Midbrain (tissue), 1 donor: ENCODE measurements at regions not wholly inside any gene's neighbourhood (a gene's known extent, or its start where the extent isn't known, plus 50 kb on each side); places are given as distances from the start of the nearest gene placed in this dataset.
"Not testable (repeated sequence)": the region's sequence is repeated elsewhere in the genome, so short reads cannot be mapped to it uniquely, and the experiment has no call there.

Experiments
- DNase-seq: peaks from one replicate; lab custom pipeline; 2025; lab: John Stamatoyannopoulos, UW

DNA sequence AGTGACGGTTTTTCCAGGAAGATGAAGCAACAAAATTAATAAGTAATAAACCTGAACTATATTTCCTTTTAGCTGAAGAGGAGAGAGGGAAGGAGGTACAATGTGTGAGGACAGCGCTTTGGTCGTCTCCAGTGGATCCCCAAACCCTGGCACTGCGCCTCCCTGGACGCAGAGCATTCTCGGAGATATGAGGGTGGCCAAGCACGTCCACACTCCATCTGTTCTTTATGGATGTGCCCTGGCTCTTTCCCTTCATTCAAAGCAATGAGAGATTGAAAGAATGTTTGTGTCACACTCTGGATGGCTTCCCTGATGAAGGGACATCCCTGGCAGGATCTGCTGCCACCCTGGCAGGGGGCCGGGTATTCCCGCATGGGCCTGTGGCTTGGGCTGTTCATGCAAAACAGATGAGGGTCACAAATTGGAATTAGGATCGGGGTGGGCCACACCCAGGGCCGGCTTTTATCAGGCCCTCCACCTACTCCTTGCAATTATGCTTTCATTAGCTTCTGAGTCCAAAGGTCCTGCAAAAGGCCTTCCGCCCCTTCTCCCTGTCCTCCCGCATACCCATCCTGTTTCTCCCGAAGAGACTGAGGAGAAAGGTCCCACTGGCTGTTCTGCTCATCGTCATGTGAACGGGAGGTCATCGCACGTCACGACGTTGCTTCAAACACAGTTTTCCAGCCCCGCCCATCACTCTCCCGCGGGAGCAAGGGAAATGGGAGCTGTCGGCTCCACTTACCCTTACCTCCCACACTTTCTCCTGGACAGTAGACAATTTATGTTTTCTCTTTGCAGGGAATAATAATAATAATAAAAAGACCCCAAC, 286.1 kb upstream of the IRX4 start:
- DNase-seq, result no peak

DNA sequence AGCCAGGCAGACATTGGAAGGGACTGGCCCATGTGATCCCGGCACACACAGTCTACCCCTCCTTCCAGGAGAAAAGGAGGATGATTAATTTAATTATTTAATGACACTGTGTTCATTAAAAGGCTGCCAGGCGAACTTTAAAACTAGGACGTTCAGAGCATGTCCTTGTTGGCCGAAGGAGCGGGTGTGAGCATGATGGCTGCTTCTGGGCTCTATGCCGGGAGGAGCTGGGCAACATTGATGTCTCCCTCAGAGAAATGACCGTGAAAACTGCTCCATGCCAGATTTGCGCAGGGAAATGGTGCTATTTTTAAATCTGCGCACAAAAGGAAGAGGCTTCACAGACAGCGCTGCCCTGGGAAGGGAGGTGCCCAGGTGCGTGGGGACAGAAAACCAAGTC, 284.9 kb upstream of the IRX4 start:
- no peak for DNase-seq

DNA sequence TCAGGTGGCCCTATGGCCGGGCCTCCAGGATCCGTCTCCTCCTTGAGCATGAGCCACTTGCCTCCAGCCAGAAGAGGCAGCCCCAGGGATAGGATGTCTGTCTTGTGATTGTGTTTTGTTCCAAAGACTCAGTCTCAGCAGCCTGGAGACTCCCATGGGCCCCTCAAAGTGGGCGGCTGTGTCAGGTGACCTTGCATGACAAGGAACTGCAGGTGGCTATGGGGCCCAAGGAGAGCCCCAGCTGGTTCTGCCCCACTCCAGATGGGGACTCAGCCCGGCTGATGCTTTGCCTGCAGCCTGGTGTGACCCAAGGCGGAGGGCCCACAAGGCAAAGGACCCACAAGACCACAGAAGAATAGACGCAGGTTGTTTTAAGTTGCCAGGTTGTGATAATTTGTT, 284.3 kb upstream of the IRX4 start:
- DNase-seq, result no peak

DNA sequence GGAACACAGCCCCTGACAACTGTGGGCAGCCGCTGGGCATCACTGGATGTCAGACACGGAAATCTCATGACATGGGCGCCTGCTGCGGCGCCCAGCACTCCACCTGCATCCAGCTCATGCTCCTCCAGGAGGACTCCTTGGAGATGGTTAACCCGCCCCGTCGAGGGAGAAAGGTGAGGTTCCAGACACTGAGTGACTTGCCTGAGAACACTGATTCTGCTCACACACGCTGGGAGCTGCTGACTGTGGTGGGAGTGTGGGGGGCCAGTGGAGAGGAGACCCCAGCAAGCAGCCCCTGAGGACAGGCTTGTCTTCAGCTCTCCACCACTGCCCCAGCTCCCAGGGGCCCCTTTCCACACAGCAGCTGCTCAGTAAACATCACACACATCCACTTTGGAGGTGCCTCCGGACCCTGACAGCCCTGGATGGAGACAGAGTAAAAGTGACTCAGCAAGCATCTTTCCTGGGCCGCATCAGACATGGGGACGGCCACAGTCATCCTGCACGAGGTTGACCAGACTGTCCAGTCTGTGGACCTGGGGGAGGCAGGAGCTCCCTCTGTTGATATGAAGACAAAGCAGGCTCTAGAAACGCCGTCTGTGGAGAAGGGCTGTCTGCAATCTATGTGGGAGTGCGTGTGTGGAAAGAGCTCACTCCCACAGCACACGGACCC, 283.7 kb upstream of the IRX4 start:
- DNase-seq, result no peak

DNA sequence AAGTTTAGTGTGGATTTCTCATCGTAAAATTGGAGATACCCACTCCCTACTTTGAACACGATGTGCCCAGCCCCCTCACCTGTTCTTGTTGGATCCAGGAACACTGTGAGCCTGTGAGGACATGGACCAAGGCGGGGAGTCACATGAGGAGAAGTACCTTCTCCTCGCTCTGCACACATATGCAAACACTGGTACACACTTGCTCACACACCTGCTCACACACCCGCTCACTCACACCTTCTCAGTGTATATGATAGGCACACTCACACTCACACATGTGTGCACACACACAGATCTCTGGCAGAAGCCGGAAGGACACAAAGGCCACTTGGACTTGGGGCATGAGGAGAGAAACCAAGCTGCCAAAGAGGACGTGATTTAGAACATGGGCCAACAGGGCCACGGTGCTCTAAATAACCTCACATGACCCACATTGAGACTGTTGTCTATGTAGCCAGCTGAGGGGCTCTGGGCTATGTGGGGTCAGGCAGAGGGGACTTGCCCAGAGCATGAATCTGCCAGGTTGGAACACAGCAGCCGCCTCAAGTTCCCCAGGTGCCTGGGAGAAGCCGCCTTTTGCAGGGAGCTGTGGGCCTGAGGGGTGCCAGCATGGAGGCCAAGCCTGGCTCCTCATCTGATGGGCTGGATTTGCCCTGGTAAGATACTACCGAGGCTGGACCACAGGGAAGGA, 283.0 kb upstream of the IRX4 start:
- no peak for DNase-seq

DNA sequence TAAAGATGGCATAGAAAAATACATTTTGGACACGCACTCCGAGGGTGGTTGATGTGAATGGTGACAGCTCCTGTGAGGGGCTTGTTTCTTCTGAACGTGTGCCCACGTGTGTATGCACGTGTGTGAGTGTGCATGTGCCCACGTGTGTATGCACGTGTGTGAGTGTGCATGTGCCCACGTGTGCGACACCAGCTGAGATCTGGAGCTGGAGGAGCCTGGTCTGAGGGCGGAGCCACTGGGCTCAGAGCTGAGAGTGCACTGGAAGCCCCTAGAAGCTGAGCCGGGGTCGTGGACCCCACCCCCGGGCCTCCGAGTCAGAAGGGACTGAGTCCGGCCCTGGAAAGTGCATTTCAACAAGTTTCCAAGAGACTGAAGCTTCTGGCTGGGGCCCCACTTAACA, 282.5 kb upstream of the IRX4 start:
- DNase-seq, result no peak

DNA sequence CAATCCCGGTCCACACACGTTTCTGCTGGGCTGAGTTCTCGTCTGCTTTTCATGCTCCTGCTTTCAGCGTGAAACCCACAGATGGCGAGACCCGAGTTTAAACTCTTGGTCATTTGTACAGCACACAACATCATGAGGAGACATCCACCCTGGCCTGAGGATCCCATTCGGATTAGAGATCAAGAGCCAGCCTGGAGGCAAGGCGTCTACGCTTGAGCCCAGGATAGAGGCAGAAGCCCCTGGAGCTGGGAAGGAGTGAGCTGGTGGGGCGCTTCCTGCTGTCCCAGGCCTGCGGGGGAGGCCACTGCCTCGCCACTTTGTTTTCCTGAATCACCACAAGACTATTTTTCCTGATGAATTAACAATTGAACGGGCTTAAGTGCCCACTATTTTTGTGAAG, 281.9 kb upstream of the IRX4 start:
- no peak for DNase-seq

DNA sequence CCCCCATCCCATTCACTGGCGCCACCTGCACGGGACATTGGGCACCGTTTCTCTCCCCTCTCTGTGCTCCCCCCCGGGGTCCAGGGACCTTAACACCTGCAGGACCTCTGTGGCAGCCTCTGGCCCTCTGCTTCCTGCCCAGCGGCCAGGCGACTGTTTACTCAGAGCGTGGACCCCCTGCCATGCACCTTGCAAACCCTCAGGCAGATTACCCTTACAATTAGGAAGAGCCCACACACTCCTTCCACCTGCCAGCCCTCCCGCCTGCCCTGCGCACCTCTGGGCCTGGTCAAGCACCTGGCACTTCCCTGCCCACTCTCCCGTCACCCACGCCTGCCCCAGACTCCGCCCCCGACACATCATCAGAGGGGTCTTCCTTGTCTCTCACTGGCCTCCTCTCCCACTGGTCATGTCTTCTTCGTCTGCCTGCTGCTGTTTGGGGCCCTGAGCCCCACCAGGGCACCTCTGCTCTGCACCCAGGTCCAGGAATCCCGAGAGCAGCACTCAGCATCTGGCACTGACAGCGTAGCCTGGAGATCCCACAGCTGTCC, 281.3 kb upstream of the IRX4 start:
- DNase-seq, result no peak

DNA sequence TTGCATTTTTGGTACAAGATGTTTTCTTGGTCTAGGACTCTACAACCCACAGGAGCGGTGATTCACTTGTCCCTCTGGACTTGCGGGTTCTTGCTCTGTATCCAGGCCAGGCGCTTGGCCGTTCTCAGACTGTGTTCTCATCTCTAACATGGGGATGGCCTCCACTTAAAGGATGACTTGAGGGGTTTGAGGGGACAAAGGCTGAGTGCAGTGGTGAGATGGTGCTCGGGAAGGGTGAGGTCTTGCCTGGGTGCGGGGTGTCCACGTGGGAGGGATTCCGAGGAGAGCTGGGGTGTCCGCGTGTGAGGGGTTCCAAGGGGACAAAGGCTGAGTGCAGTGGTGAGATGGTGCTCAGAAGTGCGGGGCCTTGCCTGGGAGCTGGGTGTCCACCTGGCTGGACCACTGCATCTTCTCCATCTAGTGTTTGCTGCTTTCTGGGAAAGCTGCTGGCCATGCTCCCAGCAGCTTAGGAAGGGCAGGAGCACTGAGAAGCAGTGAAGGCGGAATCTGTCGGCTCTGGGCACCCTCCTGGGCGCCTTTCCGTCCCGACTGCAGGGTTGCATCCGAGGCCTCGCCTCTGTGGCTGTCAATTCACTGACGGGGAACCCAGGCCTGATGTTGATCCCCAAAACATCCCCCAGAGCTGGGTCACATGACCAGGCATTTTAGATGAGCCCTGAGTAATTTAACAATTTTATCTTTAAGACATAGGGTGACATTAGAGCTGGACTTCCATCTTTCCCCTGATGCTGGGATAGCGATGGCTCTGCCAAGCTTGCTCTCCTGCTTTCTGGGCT, 280.5 kb upstream of the IRX4 start:
- DNase-seq, result no peak

DNA sequence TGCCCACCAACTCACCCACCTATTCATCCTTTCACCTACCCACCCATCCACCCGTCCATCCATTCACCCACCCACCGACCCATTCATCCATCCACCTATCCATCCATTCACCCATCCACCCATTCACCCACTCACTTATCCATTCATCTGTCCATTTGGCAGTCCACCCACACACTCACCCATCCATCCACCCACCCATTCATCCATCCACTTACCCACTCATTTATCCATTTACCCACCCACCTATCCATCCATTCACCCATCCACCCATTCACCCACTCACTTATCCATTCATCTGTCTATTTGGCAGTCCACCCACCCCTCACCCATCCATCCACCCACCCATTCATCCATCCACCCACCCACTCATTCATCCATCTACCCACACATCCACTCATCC, 278.1 kb upstream of the IRX4 start:
- DNase-seq, result no peak

DNA sequence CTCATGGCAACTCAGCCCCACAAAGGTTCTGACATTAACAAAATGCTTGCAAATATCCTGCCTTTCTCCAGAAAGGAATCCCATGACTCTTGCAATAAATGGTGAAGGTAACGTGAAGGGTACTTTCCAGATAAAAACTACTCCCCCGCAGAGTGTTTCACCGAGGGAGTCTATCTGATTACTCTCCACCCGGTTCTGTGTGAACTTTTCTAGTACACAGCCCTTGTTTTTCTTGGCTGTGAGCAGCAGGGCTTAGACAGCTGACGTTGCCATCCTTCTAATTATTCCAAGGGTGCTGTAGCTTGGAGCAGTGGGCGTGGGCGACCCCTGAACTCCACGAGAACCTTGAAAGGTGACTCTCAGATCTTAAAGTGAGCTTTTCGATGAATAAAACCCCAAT, 276.0 kb upstream of the IRX4 start:
- DNase-seq, result no peak

DNA sequence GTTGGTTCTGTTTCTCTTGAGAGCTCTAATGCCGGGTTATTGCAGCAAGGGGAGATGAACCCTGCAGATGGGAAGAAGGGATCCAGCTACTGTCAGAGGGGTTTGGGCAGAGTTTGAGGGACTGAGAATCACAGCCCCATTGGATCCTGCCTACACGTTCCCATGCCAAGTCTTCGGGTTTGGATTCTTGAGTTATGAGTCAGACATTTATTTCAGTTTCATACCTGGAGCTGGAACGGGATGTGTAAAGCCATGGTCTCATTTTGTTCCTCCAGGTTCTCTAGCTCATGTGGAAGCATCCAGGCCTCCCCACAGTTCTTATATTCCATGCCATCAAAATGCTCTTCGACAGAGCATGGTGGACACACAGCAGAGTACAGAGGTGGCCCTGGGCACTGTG, 275.4 kb upstream of the IRX4 start:
- no peak for DNase-seq

DNA sequence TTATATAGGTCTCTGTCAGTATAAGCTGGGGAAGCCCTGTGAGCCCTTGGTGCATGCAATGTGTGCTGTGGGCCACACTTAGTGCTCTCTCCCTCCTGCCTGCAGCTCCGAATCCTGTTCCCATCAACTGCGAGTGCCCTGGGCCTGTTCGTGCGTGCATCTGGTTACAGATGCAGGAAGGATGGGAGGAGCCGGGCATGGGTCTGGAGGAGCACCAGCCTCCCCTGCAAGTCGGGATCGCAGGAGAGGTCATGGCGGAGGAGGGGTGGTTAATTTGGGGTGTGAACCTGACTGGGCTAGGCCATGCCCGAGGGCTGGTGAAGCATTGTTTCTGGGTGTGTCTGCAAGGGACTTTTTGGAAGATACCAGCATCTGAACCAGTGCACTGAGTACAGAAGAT, 274.6 kb upstream of the IRX4 start:
- DNase-seq, result no peak

DNA sequence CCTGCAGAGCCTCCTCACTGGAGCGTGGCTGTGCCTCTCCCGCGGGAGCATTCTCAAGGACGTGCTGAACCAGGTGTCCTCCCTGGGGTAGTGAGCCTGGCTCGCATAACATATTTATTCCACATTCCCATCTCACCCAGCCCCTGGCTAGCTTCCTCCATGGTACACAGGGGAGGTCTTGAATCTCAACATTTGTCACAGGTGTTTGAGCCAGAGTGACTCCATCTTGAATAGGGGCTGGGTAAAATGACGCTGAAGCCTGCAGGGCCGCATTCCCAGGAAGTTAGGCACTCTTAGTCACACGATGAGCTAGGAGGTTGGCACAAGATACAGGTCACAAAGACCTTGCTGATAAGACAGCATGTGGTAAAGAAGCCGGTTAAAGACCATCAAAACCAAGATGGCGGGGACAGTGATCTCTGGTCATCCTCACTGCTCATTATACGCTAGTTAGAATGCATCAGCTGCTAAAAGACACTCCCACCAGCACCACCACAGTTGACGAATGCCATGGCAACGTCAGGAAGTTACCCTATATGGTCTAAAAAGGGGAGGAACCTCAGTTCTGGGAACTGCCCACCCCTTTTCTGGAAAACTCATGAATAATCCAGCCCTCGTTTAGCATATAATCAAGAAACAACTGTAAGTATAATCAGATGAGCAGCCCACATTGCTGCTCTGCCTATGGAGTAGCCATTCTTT, 273.8 kb upstream of the IRX4 start:
- no peak for DNase-seq

DNA sequence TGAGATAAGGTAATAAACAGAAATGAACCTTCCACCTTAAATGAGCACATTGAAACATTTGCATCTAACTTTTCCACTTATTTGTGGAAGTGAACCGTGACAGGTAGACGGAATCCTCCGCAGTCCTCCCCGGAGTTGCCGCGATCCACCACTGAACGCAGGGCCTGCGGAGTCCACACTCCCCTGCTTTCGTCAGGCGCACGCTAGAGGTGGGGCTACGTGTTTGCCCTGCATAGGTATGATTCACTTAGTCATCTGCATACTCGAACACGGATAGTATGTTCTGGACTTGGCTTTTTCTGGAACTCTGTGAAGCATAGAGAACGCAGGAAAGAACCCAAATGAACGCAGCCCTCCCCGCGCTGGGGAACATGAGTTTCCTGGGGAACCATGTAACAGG, 272.8 kb upstream of the IRX4 start:
- no peak for DNase-seq

DNA sequence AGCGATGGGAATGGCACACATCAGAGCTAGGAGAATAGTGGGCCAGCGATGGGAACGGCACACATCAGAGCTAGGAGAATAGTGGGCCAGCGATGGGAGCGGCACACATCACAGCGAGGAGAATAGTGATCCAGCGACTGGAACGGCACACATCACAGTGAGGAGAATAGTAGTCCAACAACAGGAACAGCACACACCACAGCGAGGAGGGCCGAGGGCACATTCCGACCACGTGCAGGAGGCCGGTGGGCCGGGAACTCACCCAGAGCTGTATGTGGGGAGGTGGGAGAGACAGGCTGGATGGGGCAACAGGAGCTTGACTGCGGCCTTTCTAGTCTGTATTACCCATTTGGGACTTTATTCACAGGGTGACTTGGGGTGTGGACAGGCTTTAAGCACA, 271.1 kb upstream of the IRX4 start:
- no peak for DNase-seq

DNA sequence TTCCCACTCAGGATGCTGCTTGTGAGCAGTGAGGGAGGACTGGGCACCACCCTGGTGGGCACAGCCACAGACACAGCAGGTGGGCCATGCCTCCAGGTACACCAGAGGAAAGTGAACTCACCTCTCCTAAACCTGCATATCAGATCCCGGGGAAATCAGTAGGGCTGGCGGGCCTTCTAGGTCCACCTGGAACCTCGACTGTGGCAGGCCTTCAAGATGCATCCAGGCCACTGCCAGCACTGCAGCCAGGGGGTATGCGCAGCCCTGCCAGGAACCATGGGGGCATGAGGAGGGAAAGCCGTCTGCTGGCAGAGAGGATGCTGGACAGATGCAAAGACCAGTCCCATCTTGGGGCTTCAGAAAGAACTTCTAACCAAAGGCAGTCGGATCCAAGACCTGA, 270.6 kb upstream of the IRX4 start:
- no peak for DNase-seq

DNA sequence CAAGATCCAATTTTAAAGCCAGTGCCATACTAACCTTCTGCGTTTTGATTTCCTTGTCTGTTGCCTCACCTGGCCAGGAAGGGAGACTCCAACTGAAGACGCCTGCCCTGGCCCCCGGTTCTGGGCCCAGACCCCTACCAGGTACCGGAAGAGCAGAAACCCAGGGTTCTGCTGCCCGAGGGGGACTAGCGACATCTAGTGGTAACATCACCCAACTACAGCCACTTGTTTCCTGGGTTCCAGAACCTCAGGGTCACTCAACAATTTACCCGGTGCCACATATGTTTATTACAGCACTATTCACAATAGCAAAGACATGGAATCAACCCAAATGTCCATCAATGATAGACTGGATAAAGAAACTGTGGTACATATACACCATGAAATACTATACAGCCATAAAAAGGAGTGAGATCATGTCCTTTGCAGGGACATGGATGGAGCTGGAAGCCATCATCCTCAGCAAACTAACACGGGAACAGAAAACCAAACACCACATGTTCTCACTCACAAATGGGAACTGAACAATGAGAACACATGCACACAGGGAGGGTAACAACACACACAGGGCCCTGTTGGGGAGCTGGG, 268.7 kb upstream of the IRX4 start:
- not testable (repeated sequence) for DNase-seq

DNA sequence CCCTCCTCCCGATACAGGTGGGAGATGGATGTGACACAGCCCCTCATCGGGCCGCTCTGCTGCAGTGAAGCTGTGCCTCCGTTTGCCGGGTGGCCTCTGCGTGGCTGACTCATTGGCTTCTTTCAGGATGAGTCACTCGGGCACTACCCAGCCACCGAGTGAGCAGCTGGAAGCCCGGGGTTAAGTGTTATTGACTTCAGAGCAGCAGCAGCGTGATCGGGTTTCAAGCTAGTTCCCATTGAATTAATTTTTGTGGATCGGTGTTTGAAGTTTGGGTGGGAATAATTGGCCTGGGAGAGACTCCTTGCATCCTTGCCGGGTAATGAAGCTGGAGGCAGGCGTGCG, 266.4 kb upstream of the IRX4 start:
- DNase-seq, result no peak

DNA sequence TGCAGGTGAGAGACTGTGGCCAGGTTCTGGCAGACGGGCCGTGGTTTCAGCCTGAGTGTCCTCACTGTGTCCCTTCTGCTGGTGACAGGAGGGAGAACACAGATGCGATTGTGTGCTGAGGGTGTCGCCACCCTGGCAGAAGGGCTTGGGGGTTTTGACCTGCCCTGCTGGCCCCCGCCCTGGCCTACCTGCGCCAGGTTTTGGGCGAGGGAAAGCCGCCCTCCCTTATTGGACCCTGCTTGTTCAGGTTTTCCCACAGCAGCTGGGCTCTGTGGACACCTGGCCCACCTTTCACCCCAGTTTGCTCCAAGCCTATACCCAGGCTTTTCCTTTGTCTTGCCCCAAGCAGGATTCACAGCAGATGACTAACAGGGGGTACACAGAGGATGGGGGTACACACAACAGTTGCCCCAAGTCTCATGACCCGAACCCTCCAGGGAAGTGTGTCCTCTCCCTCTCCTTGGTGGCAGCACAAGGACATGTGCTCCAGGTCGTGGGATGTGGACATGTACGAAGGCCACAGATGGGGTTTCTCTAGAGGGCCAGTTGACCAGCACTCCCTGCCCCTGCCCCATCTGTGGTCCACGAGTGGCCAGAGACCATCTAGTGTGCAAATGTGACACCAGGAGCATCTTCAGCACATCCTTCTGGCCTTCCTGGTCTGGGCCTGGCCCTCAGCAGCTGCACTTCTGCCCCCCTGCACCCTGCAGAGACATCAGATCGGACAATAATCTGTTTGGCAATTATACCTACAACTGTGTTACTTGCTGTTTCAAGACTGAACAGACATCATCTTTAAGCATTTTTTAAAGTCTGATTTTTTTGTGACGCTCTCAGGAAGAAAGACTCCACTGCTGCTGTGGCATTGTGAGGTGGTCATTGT, 265.8 kb upstream of the IRX4 start:
- no peak for DNase-seq
